Stomach (tissue), 8 donors: ENCODE measurements at regions not wholly inside any gene's neighbourhood (a gene's known extent, or its start where the extent isn't known, plus 50 kb on each side); places are given as distances from the start of the nearest gene placed in this dataset.

Experiments used
- DNase-seq, 2 donors: peaks; one replicate each; pipeline versions ENCODE4 v3.0.0 to v3.0.0-alpha.2; 2013 to 2019
- H3K27ac ChIP-seq, 5 donors: fragments of 200-600 bp in 4 of 5; sonication (generic) in 4 of 5; one replicate each; pipeline ENCODE4 v1.5.1; 2013 to 2019; ENCODE audit warnings: mild to moderate bottlenecking in 1 of 5, moderate library complexity in 1 of 5
- H3K27me3 ChIP-seq, 3 donors: fragments of 200-600 bp; sonication (generic); one replicate each; pipeline ENCODE4 v1.5.1; 2017 to 2019; ENCODE audit warnings: mixed run types in 1 of 3
- H3K36me3 ChIP-seq, 4 donors: fragments of 200-600 bp; sonication (generic); 1 replicate in 3 of 4; 2 replicates in 1 of 4; pipeline ENCODE4 v1.5.1; 2016 to 2019
- H3K4me1 ChIP-seq, 4 donors: fragments of 200-600 bp; sonication (generic); one replicate each; pipeline ENCODE4 v1.5.1; 2016 to 2019
- H3K4me3 ChIP-seq, 4 donors: fragments of 200-600 bp; sonication (generic) in 3 of 4; one replicate each; pipeline ENCODE4 v1.5.1; 2016 to 2019; ENCODE audit warnings: mild to moderate bottlenecking in 1 of 4
- H3K9me3 ChIP-seq, 4 donors: fragments of 200-600 bp; sonication (generic); one replicate each; pipeline ENCODE4 v1.5.1; 2016 to 2019
- EP300 ChIP-seq: sonication (generic); formaldehyde crosslinking; IDR thresholded peaks from one replicate; pipeline ENCODE4 v1.6.1; 2017; ENCODE audit warnings: antibody characterized with exemption
- POLR2A ChIP-seq, 4 donors: fragments of 450-650 bp; IDR thresholded peaks; one replicate each; pipeline ENCODE4 v1.6.1; 2016; ENCODE audit warnings: antibody characterized with exemption in 4 of 4, control low read depth in 2 of 4, mild to moderate bottlenecking in 1 of 4, moderate library complexity in 1 of 4
- POLR2AphosphoS5 ChIP-seq, 3 donors: sonication (generic); formaldehyde crosslinking; IDR thresholded peaks; one replicate each; pipeline ENCODE4 v1.6.1; 2016; ENCODE audit warnings: antibody characterized with exemption in 3 of 3
- WGBS, 5 donors: extraction: QIAGEN DNeasy Blood & Tissue Kit in 3 of 5; methylation state at CpG; one replicate each; pipeline versions ENCODE4 v1.1.5 to v1.1.7; 2013 to 2018; 5-methylcytosine and 5-hydroxymethylcytosine counted together
- intact Hi-C: fragments of 100-400 bp; cut with DNase I; formaldehyde crosslinking; loops from one replicate; pipeline ENCODE4 v1.15.1; 2023; ENCODE audit warnings: low total_unique reads
- TF ChIP-seq, protein P1 (sequence below), 7 experiments: fragments of 450-650 bp in 4 of 7; fragments of 200-600 bp in 3 of 7; sonication (generic) in 3 of 7; IDR thresholded peaks; one replicate each; pipeline ENCODE4 v1.5.1; 2016 to 2019; ENCODE audit warnings: antibody characterized with exemption in 7 of 7, control low read depth in 2 of 7, mild to moderate bottlenecking in 1 of 7
- donor health status: healthy with polysubstance abuse.
- donor health status: Bipolar disorder and iron deficiency.
- donor health status: healthy.

GRCh38 chr12:31850268-31850667 is 108.9 kb upstream of the RESF1 start:
- Histone ChIP-seq H3K9me3 (peaks cover 17 to 45% (median 31%) of the 10 kb centered on the region in 4 donors), H3K27ac (no peak overlapping the region), H3K4me1 (no peaks in the 10 kb centered on the region), H3K4me3 (no peak overlapping the region), H3K27me3 (no peaks in the 10 kb centered on the region), H3K36me3 (no peaks in the 10 kb centered on the region)
- intact Hi-C loops = no loop called here
- TF ChIP-seq POLR2A (IDR thresholded peaks at IDR 0.05) (no peak), EP300 (no peak), POLR2AphosphoS5 (IDR thresholded peaks at IDR 0.05) (no peak)
- TF ChIP-seq, protein P1, sequence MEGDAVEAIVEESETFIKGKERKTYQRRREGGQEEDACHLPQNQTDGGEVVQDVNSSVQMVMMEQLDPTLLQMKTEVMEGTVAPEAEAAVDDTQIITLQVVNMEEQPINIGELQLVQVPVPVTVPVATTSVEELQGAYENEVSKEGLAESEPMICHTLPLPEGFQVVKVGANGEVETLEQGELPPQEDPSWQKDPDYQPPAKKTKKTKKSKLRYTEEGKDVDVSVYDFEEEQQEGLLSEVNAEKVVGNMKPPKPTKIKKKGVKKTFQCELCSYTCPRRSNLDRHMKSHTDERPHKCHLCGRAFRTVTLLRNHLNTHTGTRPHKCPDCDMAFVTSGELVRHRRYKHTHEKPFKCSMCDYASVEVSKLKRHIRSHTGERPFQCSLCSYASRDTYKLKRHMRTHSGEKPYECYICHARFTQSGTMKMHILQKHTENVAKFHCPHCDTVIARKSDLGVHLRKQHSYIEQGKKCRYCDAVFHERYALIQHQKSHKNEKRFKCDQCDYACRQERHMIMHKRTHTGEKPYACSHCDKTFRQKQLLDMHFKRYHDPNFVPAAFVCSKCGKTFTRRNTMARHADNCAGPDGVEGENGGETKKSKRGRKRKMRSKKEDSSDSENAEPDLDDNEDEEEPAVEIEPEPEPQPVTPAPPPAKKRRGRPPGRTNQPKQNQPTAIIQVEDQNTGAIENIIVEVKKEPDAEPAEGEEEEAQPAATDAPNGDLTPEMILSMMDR (IDR thresholded peaks at IDR 0.05) = no peak
- DNase-seq = no peak
- 62 to 79% (median 75%) methylated on average over 3 of the region's 3 CpGs for WGBS, 5 donors

- TF ChIP-seq, protein P1 (IDR thresholded peaks at IDR 0.05) = no peak
- no peak for TF ChIP-seq POLR2AphosphoS5 (IDR thresholded peaks at IDR 0.05)
- no peak for TF ChIP-seq POLR2A (IDR thresholded peaks at IDR 0.05)
- TF ChIP-seq EP300 = no peak
- Histone ChIP-seq H3K4me1 (no peaks in the 10 kb centered on the region), H3K9me3 (peaks cover 17 to 45% (median 31%) of the 10 kb centered on the region in 4 donors), H3K27ac (no peak overlapping the region), H3K36me3 (no peaks in the 10 kb centered on the region), H3K4me3 (no peak overlapping the region), H3K27me3 (no peaks in the 10 kb centered on the region)
- intact Hi-C loops = no loop called here
- WGBS, 5 donors = 68 to 83% (median 76%) methylated on average over 3 of the region's 3 CpGs
- no peak for DNase-seq
Observed at GRCh38 chr12:31849090-31849687, 110.0 kb upstream of the RESF1 start.

DNA sequence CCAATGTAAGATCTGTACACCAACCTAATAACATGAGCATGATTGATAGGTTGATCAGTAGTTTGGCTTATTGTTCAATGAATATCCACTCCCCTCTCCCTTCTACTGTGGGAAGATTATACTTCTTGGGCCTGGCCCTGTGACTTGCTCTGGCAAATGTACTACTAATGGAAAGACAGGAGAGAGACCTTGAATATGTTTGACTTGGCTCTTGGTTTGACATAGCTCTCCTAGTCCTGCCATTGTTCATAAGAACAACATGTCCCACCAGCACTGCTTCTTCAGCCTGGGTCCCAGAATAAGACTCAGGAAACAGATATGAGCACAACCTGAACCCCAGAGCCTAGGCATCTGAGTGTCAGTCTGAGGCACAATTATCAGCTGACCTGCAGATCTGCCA is 112.8 kb upstream of the RESF1 start:
- Histone ChIP-seq H3K27me3 (no peaks in the 10 kb centered on the region), H3K9me3 (peaks cover 17 to 40% (median 29%) of the 10 kb centered on the region in 4 donors), H3K4me3 (no peak overlapping the region), H3K4me1 (no peaks in the 10 kb centered on the region), H3K36me3 (no peaks in the 10 kb centered on the region), H3K27ac (no peak overlapping the region)
- no peak for DNase-seq
- TF ChIP-seq POLR2A (IDR thresholded peaks at IDR 0.05) (no peak), POLR2AphosphoS5 (IDR thresholded peaks at IDR 0.05) (no peak), EP300 (no peak)
- TF ChIP-seq, protein P1 (IDR thresholded peaks at IDR 0.05) = no peak
- intact Hi-C loops = no loop called here

DNA sequence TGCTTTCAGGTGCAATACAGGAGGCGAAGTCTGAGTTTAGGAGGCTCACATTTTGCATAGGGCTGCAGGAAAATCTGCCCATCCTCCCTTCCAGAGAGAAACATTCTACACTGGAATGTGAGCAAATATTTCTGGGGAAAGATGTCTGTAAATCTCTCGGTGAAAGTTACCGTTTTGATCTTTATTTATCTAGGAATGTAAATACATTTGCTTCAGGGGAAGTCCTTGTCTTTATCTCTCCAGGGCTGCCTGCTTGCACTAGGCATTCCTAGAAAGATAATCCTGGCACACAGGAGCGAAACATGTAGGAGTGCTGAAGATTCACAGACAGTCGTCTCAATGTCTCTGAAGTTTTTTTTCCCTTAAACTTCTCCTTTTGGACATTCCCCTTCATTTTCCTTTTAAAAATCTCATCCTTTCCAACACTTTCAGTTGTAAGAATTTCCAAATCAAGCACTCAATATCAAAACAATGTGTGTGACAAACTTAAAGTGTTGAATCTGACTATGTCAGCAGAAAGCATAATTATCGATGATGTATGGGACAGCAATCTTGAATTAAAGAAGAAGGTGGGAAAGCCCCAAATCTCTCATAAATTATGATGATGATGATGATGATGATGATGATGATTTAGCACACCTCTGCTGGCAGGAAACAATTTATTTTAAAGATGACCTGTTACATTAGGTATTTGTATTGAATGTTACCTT is 113.4 kb upstream of the RESF1 start:
- Histone ChIP-seq H3K4me3 (no peak overlapping the region), H3K9me3 (peaks cover 17 to 35% (median 27%) of the 10 kb centered on the region in 4 donors), H3K27ac (no peak overlapping the region), H3K27me3 (no peaks in the 10 kb centered on the region), H3K36me3 (no peaks in the 10 kb centered on the region), H3K4me1 (no peaks in the 10 kb centered on the region)
- WGBS, 5 donors = 49 to 60% (median 52%) methylated on average over 6 of the region's 6 CpGs
- DNase-seq = no peak
- TF ChIP-seq EP300 (no peak), POLR2AphosphoS5 (IDR thresholded peaks at IDR 0.05) (no peak), POLR2A (IDR thresholded peaks at IDR 0.05) (no peak)
- TF ChIP-seq, protein P1 (IDR thresholded peaks at IDR 0.05) = no peak
- intact Hi-C loops = no loop called here
